WTC11 (cell line): ENCODE measurements at regions not wholly inside any gene's neighbourhood (a gene's known extent, or its start where the extent isn't known, plus 50 kb on each side); places are given as distances from the start of the nearest gene placed in this dataset.

Experiments
- ATAC-seq: fragments of 200-7000 bp; cut with Tn5 transposase; 2 replicates; pipeline ENCODE4 v1.10.0; 2021; ENCODE audit warnings: mild to moderate bottlenecking, moderate library complexity
- CTCF ChIA-PET: fragments of 300-600 bp; sonication (Branson Sonifier 250); formaldehyde crosslinking; loops from one replicate; lab custom pipeline; 2021; ENCODE audit warnings: antibody characterized with exemption; lab: Charles Lee
- POLR2A ChIA-PET: fragments of 350-600 bp; sonication (Branson Sonifier 250); formaldehyde crosslinking; loops from one replicate; lab custom pipeline; 2021; ENCODE audit warnings: antibody characterized with exemption; lab: Charles Lee
- DNase-seq: peaks from one replicate; pipeline ENCODE4 v3.0.0; 2021; ENCODE audit warnings: low spot score
- H3K27ac Mint-ChIP-seq: 2 replicates; pipeline ENCODE4 v1.8.0; 2021; ENCODE audit warnings: mixed read lengths
- H3K27me3 Mint-ChIP-seq: 2 replicates; pipeline ENCODE4 v1.8.0; 2021; ENCODE audit warnings: low read depth, mild to moderate bottlenecking, moderate library complexity, mixed read lengths
- H3K36me3 Mint-ChIP-seq: 2 replicates; pipeline ENCODE4 v1.8.0; 2021; ENCODE audit warnings: mixed read lengths
- H3K4me1 Mint-ChIP-seq: 2 replicates; pipeline ENCODE4 v1.8.0; 2022; ENCODE audit warnings: mixed read lengths
- H3K4me3 Mint-ChIP-seq: 2 replicates; pipeline ENCODE4 v1.8.0; 2021; ENCODE audit warnings: mild to moderate bottlenecking, moderate library complexity, mixed read lengths
- H3K9me3 Mint-ChIP-seq: 2 replicates; pipeline ENCODE4 v1.8.0; 2021; ENCODE audit warnings: mixed read lengths
- ATF6 ChIP-seq: sonication (generic); formaldehyde crosslinking; IDR thresholded peaks from 2 replicates; pipeline ENCODE4 v1.8.1; 2023; ENCODE audit warnings: mild to moderate bottlenecking, missing genetic modification reagents
- FOXJ3 ChIP-seq: sonication (generic); formaldehyde crosslinking; IDR thresholded peaks from 2 replicates; pipeline ENCODE4 v1.9.0; 2021; ENCODE audit warnings: missing genetic modification reagents, mild to moderate bottlenecking, borderline replicate concordance
- FOXP1 ChIP-seq: sonication (generic); formaldehyde crosslinking; IDR thresholded peaks from 2 replicates; pipeline ENCODE4 v1.8.0; 2022; ENCODE audit warnings: missing genetic modification reagents, mild to moderate bottlenecking, moderate library complexity, borderline replicate concordance
- MLX ChIP-seq: sonication (generic); formaldehyde crosslinking; IDR thresholded peaks from 2 replicates; pipeline ENCODE4 v1.8.1; 2023; ENCODE audit warnings: mild to moderate bottlenecking, missing genetic modification reagents, moderate library complexity
- NFATC4 ChIP-seq: fragments of 250-450 bp; sonication (Bioruptor Pico); IDR thresholded peaks from 2 replicates; pipeline ENCODE4 v1.9.0; 2021; ENCODE audit warnings: mild to moderate bottlenecking
- NFE2L1 ChIP-seq: sonication (generic); formaldehyde crosslinking; IDR thresholded peaks from 2 replicates; pipeline ENCODE4 v1.8.1; 2023; ENCODE audit warnings: missing genetic modification reagents
- NFYB ChIP-seq: sonication (generic); formaldehyde crosslinking; conservative IDR thresholded peaks from 2 replicates; pipeline ENCODE4 v1.8.0; 2022; ENCODE audit warnings: low read depth, missing genetic modification reagents
- PRDM15 ChIP-seq: sonication (generic); formaldehyde crosslinking; IDR thresholded peaks from 2 replicates; pipeline ENCODE4 v1.8.0; 2022; ENCODE audit warnings: missing genetic modification reagents
- TEAD1 ChIP-seq: sonication (generic); formaldehyde crosslinking; IDR thresholded peaks from 2 replicates; pipeline ENCODE4 v1.8.0; 2022; ENCODE audit warnings: mild to moderate bottlenecking, missing genetic modification reagents
- USF1 ChIP-seq: sonication (generic); formaldehyde crosslinking; IDR thresholded peaks from 2 replicates; pipeline ENCODE4 v1.8.0; 2022; ENCODE audit warnings: mild to moderate bottlenecking, missing genetic modification reagents
- ZBTB21 ChIP-seq: sonication (generic); formaldehyde crosslinking; IDR thresholded peaks from 2 replicates; pipeline ENCODE4 v1.8.1; 2023; ENCODE audit warnings: mild to moderate bottlenecking, missing genetic modification reagents, borderline replicate concordance
- ZNF232 ChIP-seq: sonication (generic); formaldehyde crosslinking; IDR thresholded peaks from 2 replicates; pipeline ENCODE4 v1.8.0; 2022; ENCODE audit warnings: mild to moderate bottlenecking, missing genetic modification reagents
- ZNF532 ChIP-seq: fragments of 250-450 bp; sonication (Bioruptor Pico); IDR thresholded peaks from 2 replicates; pipeline ENCODE4 v1.9.0; 2021; ENCODE audit warnings: mild to moderate bottlenecking, borderline replicate concordance
- TF ChIP-seq, protein P1 (sequence below): sonication (generic); formaldehyde crosslinking; IDR thresholded peaks from 2 replicates; pipeline ENCODE4 v1.8.1; 2023; ENCODE audit warnings: mild to moderate bottlenecking, moderate library complexity, missing genetic modification reagents
- TF ChIP-seq, protein P2 (sequence below): sonication (generic); formaldehyde crosslinking; IDR thresholded peaks from 2 replicates; pipeline ENCODE4 v1.8.0; 2022; ENCODE audit warnings: mild to moderate bottlenecking, missing genetic modification reagents
- TF ChIP-seq, protein P3 (sequence below): fragments of 250-450 bp; sonication (Bioruptor Pico); IDR thresholded peaks from 2 replicates; pipeline ENCODE4 v1.8.0; 2021; ENCODE audit warnings: mild to moderate bottlenecking
- TF ChIP-seq, protein P4 (sequence below): fragments of 250-450 bp; sonication (Bioruptor Pico); IDR thresholded peaks from 2 replicates; pipeline ENCODE4 v1.9.0; 2021; ENCODE audit warnings: moderate library complexity, mild to moderate bottlenecking, inconsistent platforms, borderline replicate concordance

DNA sequence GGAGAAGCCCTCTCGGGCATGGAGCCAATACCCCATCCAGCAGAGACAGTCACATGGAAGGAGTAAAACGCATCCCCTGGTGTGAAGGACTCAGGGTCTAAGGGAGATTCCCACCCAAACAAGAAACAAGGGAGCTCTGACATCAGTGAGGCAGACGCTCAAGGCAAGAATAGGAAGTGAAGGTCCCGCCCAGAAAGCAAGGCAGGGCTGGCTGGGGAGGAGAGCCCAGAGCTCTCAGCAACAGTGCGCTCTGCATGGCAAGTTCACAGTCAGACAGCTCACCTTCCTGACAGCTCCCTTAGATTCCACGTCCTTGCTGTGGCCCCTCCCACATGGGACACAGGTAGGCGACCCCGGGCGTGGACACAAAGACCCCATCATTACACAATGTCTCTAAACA, 85.6 kb downstream of the TTLL2 start (continued):
- TF ChIP-seq ATF6 (CRISPR knock-in tag): no peak
- no peak for TF ChIP-seq NFYB (CRISPR knock-in tag)
- TF ChIP-seq, protein P1, sequence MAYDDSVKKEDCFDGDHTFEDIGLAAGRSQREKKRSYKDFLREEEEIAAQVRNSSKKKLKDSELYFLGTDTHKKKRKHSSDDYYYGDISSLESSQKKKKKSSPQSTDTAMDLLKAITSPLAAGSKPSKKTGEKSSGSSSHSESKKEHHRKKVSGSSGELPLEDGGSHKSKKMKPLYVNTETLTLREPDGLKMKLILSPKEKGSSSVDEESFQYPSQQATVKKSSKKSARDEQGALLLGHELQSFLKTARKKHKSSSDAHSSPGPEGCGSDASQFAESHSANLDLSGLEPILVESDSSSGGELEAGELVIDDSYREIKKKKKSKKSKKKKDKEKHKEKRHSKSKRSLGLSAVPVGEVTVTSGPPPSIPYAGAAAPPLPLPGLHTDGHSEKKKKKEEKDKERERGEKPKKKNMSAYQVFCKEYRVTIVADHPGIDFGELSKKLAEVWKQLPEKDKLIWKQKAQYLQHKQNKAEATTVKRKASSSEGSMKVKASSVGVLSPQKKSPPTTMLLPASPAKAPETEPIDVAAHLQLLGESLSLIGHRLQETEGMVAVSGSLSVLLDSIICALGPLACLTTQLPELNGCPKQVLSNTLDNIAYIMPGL (CRISPR knock-in tag): no peak
- no peak for TF ChIP-seq NFE2L1
- TF ChIP-seq, protein P2, sequence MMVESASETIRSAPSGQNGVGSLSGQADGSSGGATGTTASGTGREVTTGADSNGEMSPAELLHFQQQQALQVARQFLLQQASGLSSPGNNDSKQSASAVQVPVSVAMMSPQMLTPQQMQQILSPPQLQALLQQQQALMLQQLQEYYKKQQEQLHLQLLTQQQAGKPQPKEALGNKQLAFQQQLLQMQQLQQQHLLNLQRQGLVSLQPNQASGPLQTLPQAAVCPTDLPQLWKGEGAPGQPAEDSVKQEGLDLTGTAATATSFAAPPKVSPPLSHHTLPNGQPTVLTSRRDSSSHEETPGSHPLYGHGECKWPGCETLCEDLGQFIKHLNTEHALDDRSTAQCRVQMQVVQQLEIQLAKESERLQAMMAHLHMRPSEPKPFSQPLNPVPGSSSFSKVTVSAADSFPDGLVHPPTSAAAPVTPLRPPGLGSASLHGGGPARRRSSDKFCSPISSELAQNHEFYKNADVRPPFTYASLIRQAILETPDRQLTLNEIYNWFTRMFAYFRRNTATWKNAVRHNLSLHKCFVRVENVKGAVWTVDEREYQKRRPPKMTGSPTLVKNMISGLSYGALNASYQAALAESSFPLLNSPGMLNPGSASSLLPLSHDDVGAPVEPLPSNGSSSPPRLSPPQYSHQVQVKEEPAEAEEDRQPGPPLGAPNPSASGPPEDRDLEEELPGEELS (CRISPR knock-in tag): no peak
- no peak for TF ChIP-seq ZBTB21 (CRISPR knock-in tag)
- TF ChIP-seq PRDM15: no peak
- TF ChIP-seq NFATC4 (CRISPR knock-in tag): no peak
- TF ChIP-seq, protein P3, sequence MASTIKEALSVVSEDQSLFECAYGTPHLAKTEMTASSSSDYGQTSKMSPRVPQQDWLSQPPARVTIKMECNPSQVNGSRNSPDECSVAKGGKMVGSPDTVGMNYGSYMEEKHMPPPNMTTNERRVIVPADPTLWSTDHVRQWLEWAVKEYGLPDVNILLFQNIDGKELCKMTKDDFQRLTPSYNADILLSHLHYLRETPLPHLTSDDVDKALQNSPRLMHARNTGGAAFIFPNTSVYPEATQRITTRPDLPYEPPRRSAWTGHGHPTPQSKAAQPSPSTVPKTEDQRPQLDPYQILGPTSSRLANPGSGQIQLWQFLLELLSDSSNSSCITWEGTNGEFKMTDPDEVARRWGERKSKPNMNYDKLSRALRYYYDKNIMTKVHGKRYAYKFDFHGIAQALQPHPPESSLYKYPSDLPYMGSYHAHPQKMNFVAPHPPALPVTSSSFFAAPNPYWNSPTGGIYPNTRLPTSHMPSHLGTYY (CRISPR knock-in tag): no peak
- no peak for TF ChIP-seq USF1
- TF ChIP-seq TEAD1 (CRISPR knock-in tag): no peak
- TF ChIP-seq, protein P4, sequence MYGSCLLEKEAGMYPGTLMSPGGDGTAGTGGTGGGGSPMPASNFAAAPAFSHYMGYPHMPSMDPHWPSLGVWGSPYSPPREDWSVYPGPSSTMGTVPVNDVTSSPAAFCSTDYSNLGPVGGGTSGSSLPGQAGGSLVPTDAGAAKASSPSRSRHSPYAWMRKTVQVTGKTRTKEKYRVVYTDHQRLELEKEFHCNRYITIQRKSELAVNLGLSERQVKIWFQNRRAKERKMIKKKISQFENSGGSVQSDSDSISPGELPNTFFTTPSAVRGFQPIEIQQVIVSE (CRISPR knock-in tag): no peak
- TF ChIP-seq MLX: no peak

DNA sequence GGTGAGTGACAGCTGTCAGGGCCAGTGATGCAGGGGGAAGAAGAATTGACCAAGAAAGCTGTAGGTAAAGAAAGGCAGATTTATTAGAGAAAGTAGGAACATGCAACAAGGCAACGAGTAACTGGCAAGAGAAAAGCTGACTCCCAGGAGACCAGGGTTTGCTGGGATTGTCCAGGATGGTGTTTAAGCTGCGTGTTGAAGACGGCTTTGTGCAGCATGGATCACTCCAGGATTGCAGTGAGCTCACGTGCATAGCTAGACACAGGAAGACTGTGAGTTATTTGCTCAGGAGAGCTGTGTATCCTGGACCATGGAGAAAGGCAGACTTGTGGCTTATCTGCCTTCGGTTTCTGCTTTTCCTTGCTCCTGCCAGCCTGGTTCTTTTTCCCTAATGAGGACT, 87.6 kb downstream of the TTLL2 start:
- POLR2A ChIA-PET: no interaction called here
- DNase-seq (no peak), ATAC-seq (no peak)
- no peaks in the 10 kb centered on the region for H3K36me3 Mint-ChIP-seq
- H3K9me3 Mint-ChIP-seq: no peaks in the 10 kb centered on the region
- no peak overlapping the region for H3K27ac Mint-ChIP-seq
- no peak overlapping the region for H3K4me3 Mint-ChIP-seq
- CTCF ChIA-PET: no interaction called here
- H3K4me1 Mint-ChIP-seq: peaks cover 28% of the 10 kb centered on the region
- no peaks in the 10 kb centered on the region for H3K27me3 Mint-ChIP-seq
- TF ChIP-seq NFE2L1 (no peak), ZNF232 (no peak), NFYB (CRISPR knock-in tag) (no peak), FOXJ3 (CRISPR knock-in tag) (no peak), FOXP1 (CRISPR knock-in tag) (no peak), ZNF532 (CRISPR knock-in tag) (no peak)
